ENCODE measurements at regions not wholly inside any gene's neighbourhood (a gene's known extent, or its start where the extent isn't known, plus 50 kb on each side); places are given as distances from the start of the nearest gene placed in this dataset.

- H3K36me3 ChIP-seq (ENCODE audit: control insufficient read depth, insufficient read depth, low read length, severe bottlenecking) = no peaks in the 10 kb centered on the region
- H3K9ac ChIP-seq (ENCODE audit: low read length) = no peak overlapping the region
- H3K27me3 ChIP-seq (replicated peaks; ENCODE audit: control insufficient read depth, insufficient read depth, low read length) = no peaks in the 10 kb centered on the region
- DNase-seq (ENCODE audit: low read depth) = no peak
- H3K4me1 ChIP-seq (ENCODE audit: control insufficient read depth, insufficient read depth, low read length) = no peaks in the 10 kb centered on the region
- H3K4me3 ChIP-seq (ENCODE audit: low read length) = no peak overlapping the region
- H3K9me3 ChIP-seq (ENCODE audit: control insufficient read depth, low read length) = peaks cover 23% of the 10 kb centered on the region
Observed at GRCh38 chr7:156004265-156005201, 192.3 kb upstream of the SHH start.

GRCh38 chr7:156003220-156004162 is 191.2 kb upstream of the SHH start:
- Histone ChIP-seq H3K9ac (ENCODE audit: low read length) (no peak overlapping the region), H3K36me3 (ENCODE audit: control insufficient read depth, insufficient read depth, low read length, severe bottlenecking) (no peaks in the 10 kb centered on the region), H3K4me3 (ENCODE audit: low read length) (no peak overlapping the region), H3K27me3 (replicated peaks; ENCODE audit: control insufficient read depth, insufficient read depth, low read length) (no peaks in the 10 kb centered on the region), H3K4me1 (ENCODE audit: control insufficient read depth, insufficient read depth, low read length) (no peaks in the 10 kb centered on the region), H3K9me3 (ENCODE audit: control insufficient read depth, low read length) (peaks cover 15% of the 10 kb centered on the region)
- DNase-seq (ENCODE audit: low read depth) = no peak

GRCh38 chr7:156002362-156003066 is 190.3 kb upstream of the SHH start:
- H3K9ac ChIP-seq (ENCODE audit: low read length) = no peak overlapping the region
- no peaks in the 10 kb centered on the region for H3K4me1 ChIP-seq (ENCODE audit: control insufficient read depth, insufficient read depth, low read length)
- no peak overlapping the region for H3K4me3 ChIP-seq (ENCODE audit: low read length)
- no peaks in the 10 kb centered on the region for H3K27me3 ChIP-seq (replicated peaks; ENCODE audit: control insufficient read depth, insufficient read depth, low read length)
- no peaks in the 10 kb centered on the region for H3K36me3 ChIP-seq (ENCODE audit: control insufficient read depth, insufficient read depth, low read length, severe bottlenecking)
- no peak for DNase-seq (ENCODE audit: low read depth)
- H3K9me3 ChIP-seq (ENCODE audit: control insufficient read depth, low read length) = peaks cover 6% of the 10 kb centered on the region

- DNase-seq (ENCODE audit: low read depth) = no peak
- Histone ChIP-seq H3K4me3 (ENCODE audit: low read length) (no peak overlapping the region), H3K27me3 (replicated peaks; ENCODE audit: control insufficient read depth, insufficient read depth, low read length) (no peaks in the 10 kb centered on the region), H3K9me3 (ENCODE audit: control insufficient read depth, low read length) (no peaks in the 10 kb centered on the region), H3K36me3 (ENCODE audit: control insufficient read depth, insufficient read depth, low read length, severe bottlenecking) (no peaks in the 10 kb centered on the region), H3K9ac (ENCODE audit: low read length) (no peak overlapping the region), H3K4me1 (ENCODE audit: control insufficient read depth, insufficient read depth, low read length) (no peaks in the 10 kb centered on the region)
Observed at GRCh38 chr7:156001496-156002260, 189.4 kb upstream of the SHH start.

GRCh38 chr7:156000601-156001396 is 188.5 kb upstream of the SHH start:
- Histone ChIP-seq H3K9ac (ENCODE audit: low read length) (no peak overlapping the region), H3K9me3 (ENCODE audit: control insufficient read depth, low read length) (no peaks in the 10 kb centered on the region), H3K36me3 (ENCODE audit: control insufficient read depth, insufficient read depth, low read length, severe bottlenecking) (no peaks in the 10 kb centered on the region), H3K4me1 (ENCODE audit: control insufficient read depth, insufficient read depth, low read length) (no peaks in the 10 kb centered on the region), H3K4me3 (ENCODE audit: low read length) (no peak overlapping the region), H3K27me3 (replicated peaks; ENCODE audit: control insufficient read depth, insufficient read depth, low read length) (no peaks in the 10 kb centered on the region)
- no peak for DNase-seq (ENCODE audit: low read depth)

GRCh38 chr7:155999631-156000489 is 187.6 kb upstream of the SHH start:
- DNase-seq (ENCODE audit: low read depth) = no peak
- H3K27me3 ChIP-seq (replicated peaks; ENCODE audit: control insufficient read depth, insufficient read depth, low read length) = no peaks in the 10 kb centered on the region
- no peak overlapping the region for H3K9ac ChIP-seq (ENCODE audit: low read length)
- H3K4me1 ChIP-seq (ENCODE audit: control insufficient read depth, insufficient read depth, low read length) = no peaks in the 10 kb centered on the region
- no peaks in the 10 kb centered on the region for H3K36me3 ChIP-seq (ENCODE audit: control insufficient read depth, insufficient read depth, low read length, severe bottlenecking)
- H3K4me3 ChIP-seq (ENCODE audit: low read length) = no peak overlapping the region
- H3K9me3 ChIP-seq (ENCODE audit: control insufficient read depth, low read length) = no peaks in the 10 kb centered on the region

GRCh38 chr7:155998766-155999630 is 186.7 kb upstream of the SHH start:
- no peaks in the 10 kb centered on the region for H3K27me3 ChIP-seq (replicated peaks; ENCODE audit: control insufficient read depth, insufficient read depth, low read length)
- no peaks in the 10 kb centered on the region for H3K4me1 ChIP-seq (ENCODE audit: control insufficient read depth, insufficient read depth, low read length)
- no peaks in the 10 kb centered on the region for H3K36me3 ChIP-seq (ENCODE audit: control insufficient read depth, insufficient read depth, low read length, severe bottlenecking)
- DNase-seq (ENCODE audit: low read depth) = no peak
- H3K4me3 ChIP-seq (ENCODE audit: low read length) = no peak overlapping the region
- H3K9me3 ChIP-seq (ENCODE audit: control insufficient read depth, low read length) = no peaks in the 10 kb centered on the region
- H3K9ac ChIP-seq (ENCODE audit: low read length) = no peak overlapping the region

- Histone ChIP-seq H3K27me3 (replicated peaks; ENCODE audit: control insufficient read depth, insufficient read depth, low read length) (no peaks in the 10 kb centered on the region), H3K36me3 (ENCODE audit: control insufficient read depth, insufficient read depth, low read length, severe bottlenecking) (no peaks in the 10 kb centered on the region), H3K9me3 (ENCODE audit: control insufficient read depth, low read length) (no peaks in the 10 kb centered on the region), H3K4me3 (ENCODE audit: low read length) (no peak overlapping the region), H3K9ac (ENCODE audit: low read length) (no peak overlapping the region), H3K4me1 (ENCODE audit: control insufficient read depth, insufficient read depth, low read length) (no peaks in the 10 kb centered on the region)
- no peak for DNase-seq (ENCODE audit: low read depth)
Observed at GRCh38 chr7:155998328-155998691, 186.0 kb upstream of the SHH start.

All from adipocyte (in vitro differentiated cells).